Mucosa of stomach (tissue), 1 donor: ENCODE measurements at regions not wholly inside any gene's neighbourhood (a gene's known extent, or its start where the extent isn't known, plus 50 kb on each side); places are given as distances from the start of the nearest gene placed in this dataset.

Source experiments
- H3K27me3 ChIP-seq: one replicate; pipeline ENCODE4 v1.7.0; 2013; ENCODE audit warnings: mild to moderate bottlenecking, low read length; ENCODE audit not compliant: control insufficient read depth, insufficient read depth
- H3K36me3 ChIP-seq: one replicate; pipeline ENCODE4 v1.7.0; 2013; ENCODE audit warnings: low read length; ENCODE audit not compliant: control insufficient read depth, insufficient read depth
- H3K4me1 ChIP-seq: one replicate; pipeline ENCODE4 v1.7.0; 2013; ENCODE audit warnings: mild to moderate bottlenecking, low read length; ENCODE audit not compliant: control insufficient read depth, insufficient read depth
- H3K4me3 ChIP-seq: one replicate; pipeline ENCODE4 v1.7.0; 2013; ENCODE audit warnings: low read length
- H3K9ac ChIP-seq: one replicate; pipeline ENCODE4 v1.7.0; 2013; ENCODE audit warnings: mild to moderate bottlenecking, low read length, moderate library complexity
- H3K9me3 ChIP-seq: one replicate; pipeline ENCODE4 v1.7.0; 2013; ENCODE audit warnings: mild to moderate bottlenecking, low read length, moderate library complexity; ENCODE audit not compliant: control insufficient read depth
- donor health status: Pancreatic carcinoma.

- Histone ChIP-seq H3K9ac (no peak overlapping the region), H3K4me3 (no peak overlapping the region), H3K36me3 (no peaks in the 10 kb centered on the region), H3K27me3 (no peaks in the 10 kb centered on the region), H3K9me3 (no peaks in the 10 kb centered on the region), H3K4me1 (no peaks in the 10 kb centered on the region)
Measured at GRCh38 chr12:103105971-103106597, 148.6 kb downstream of the ASCL1 start.

GRCh38 chr12:103109861-103110260 lies 152.4 kb downstream of the ASCL1 start:
- Histone ChIP-seq H3K9me3 (no peaks in the 10 kb centered on the region), H3K4me3 (no peak overlapping the region), H3K9ac (no peak overlapping the region), H3K27me3 (no peaks in the 10 kb centered on the region), H3K36me3 (no peaks in the 10 kb centered on the region), H3K4me1 (no peaks in the 10 kb centered on the region)

- Histone ChIP-seq H3K36me3 (no peaks in the 10 kb centered on the region), H3K9me3 (no peaks in the 10 kb centered on the region), H3K27me3 (no peaks in the 10 kb centered on the region), H3K4me1 (no peaks in the 10 kb centered on the region), H3K9ac (no peak overlapping the region), H3K4me3 (no peak overlapping the region)
Measured at GRCh38 chr12:103114296-103115055, 157.0 kb downstream of the ASCL1 start.

GRCh38 chr12:103128862-103129501 lies 171.5 kb downstream of the ASCL1 start:
- no peaks in the 10 kb centered on the region for H3K27me3 ChIP-seq
- no peaks in the 10 kb centered on the region for H3K9me3 ChIP-seq
- H3K36me3 ChIP-seq, result no peaks in the 10 kb centered on the region
- no peak overlapping the region for H3K9ac ChIP-seq
- no peak overlapping the region for H3K4me3 ChIP-seq
- H3K4me1 ChIP-seq, result no peaks in the 10 kb centered on the region

GRCh38 chr12:103130564-103130963 lies 173.1 kb downstream of the ASCL1 start:
- H3K9ac ChIP-seq, result no peak overlapping the region
- no peaks in the 10 kb centered on the region for H3K36me3 ChIP-seq
- no peaks in the 10 kb centered on the region for H3K9me3 ChIP-seq
- H3K27me3 ChIP-seq, result no peaks in the 10 kb centered on the region
- H3K4me3 ChIP-seq, result no peak overlapping the region
- no peaks in the 10 kb centered on the region for H3K4me1 ChIP-seq

GRCh38 chr12:103138538-103138937 lies 181.1 kb downstream of the ASCL1 start:
- H3K9ac ChIP-seq, result no peak overlapping the region
- no peaks in the 10 kb centered on the region for H3K27me3 ChIP-seq
- no peak overlapping the region for H3K4me3 ChIP-seq
- H3K9me3 ChIP-seq, result no peaks in the 10 kb centered on the region
- no peaks in the 10 kb centered on the region for H3K36me3 ChIP-seq
- no peaks in the 10 kb centered on the region for H3K4me1 ChIP-seq

- Histone ChIP-seq H3K27me3 (no peaks in the 10 kb centered on the region), H3K36me3 (no peaks in the 10 kb centered on the region), H3K4me1 (no peaks in the 10 kb centered on the region)
Measured at GRCh38 chr12:103139876-103140275, 182.4 kb downstream of the ASCL1 start.

GRCh38 chr12:103140286-103140685 lies 182.8 kb downstream of the ASCL1 start:
- Histone ChIP-seq H3K4me1 (no peaks in the 10 kb centered on the region), H3K9ac (no peak overlapping the region), H3K9me3 (no peaks in the 10 kb centered on the region), H3K4me3 (no peak overlapping the region), H3K27me3 (no peaks in the 10 kb centered on the region), H3K36me3 (no peaks in the 10 kb centered on the region)

More at GRCh38 chr12:103139876-103140275, 182.4 kb downstream of the ASCL1 start:
- Histone ChIP-seq H3K4me3 (no peak overlapping the region), H3K9ac (no peak overlapping the region), H3K9me3 (no peaks in the 10 kb centered on the region)

- no peaks in the 10 kb centered on the region for H3K9me3 ChIP-seq
- H3K9ac ChIP-seq, result no peak overlapping the region
- no peaks in the 10 kb centered on the region for H3K4me1 ChIP-seq
- H3K4me3 ChIP-seq, result no peak overlapping the region
- H3K27me3 ChIP-seq, result no peaks in the 10 kb centered on the region
- no peaks in the 10 kb centered on the region for H3K36me3 ChIP-seq
Measured at GRCh38 chr12:103144278-103144677, 186.8 kb downstream of the ASCL1 start.

- Histone ChIP-seq H3K9ac (no peak overlapping the region), H3K4me3 (no peak overlapping the region), H3K36me3 (no peaks in the 10 kb centered on the region), H3K9me3 (no peaks in the 10 kb centered on the region), H3K27me3 (no peaks in the 10 kb centered on the region), H3K4me1 (no peaks in the 10 kb centered on the region)
Measured at GRCh38 chr12:103160622-103161021, 203.1 kb downstream of the ASCL1 start.

- H3K4me3 ChIP-seq, result no peak overlapping the region
- H3K4me1 ChIP-seq, result no peaks in the 10 kb centered on the region
- H3K27me3 ChIP-seq, result no peaks in the 10 kb centered on the region
Measured at GRCh38 chr12:103161582-103162362, 204.3 kb downstream of the ASCL1 start.

GRCh38 chr12:103166949-103167348 lies 209.5 kb downstream of the ASCL1 start:
- Histone ChIP-seq H3K4me3 (no peak overlapping the region), H3K36me3 (no peaks in the 10 kb centered on the region), H3K9ac (no peak overlapping the region), H3K27me3 (no peaks in the 10 kb centered on the region), H3K9me3 (no peaks in the 10 kb centered on the region), H3K4me1 (no peaks in the 10 kb centered on the region)

More at GRCh38 chr12:103161582-103162362, 204.3 kb downstream of the ASCL1 start:
- Histone ChIP-seq H3K36me3 (no peaks in the 10 kb centered on the region), H3K9me3 (no peaks in the 10 kb centered on the region), H3K9ac (no peak overlapping the region)
